ENCODE measurements at regions not wholly inside any gene's neighbourhood (a gene's known extent, or its start where the extent isn't known, plus 50 kb on each side); places are given as distances from the start of the nearest gene placed in this dataset.
A peak's percentile ranks its signal among the peaks of the same experiment; 100 is the strongest.
"Not testable (repeated sequence)": the region's sequence is repeated elsewhere in the genome, so short reads cannot be mapped to it uniquely, and the experiment has no call there.

DNA sequence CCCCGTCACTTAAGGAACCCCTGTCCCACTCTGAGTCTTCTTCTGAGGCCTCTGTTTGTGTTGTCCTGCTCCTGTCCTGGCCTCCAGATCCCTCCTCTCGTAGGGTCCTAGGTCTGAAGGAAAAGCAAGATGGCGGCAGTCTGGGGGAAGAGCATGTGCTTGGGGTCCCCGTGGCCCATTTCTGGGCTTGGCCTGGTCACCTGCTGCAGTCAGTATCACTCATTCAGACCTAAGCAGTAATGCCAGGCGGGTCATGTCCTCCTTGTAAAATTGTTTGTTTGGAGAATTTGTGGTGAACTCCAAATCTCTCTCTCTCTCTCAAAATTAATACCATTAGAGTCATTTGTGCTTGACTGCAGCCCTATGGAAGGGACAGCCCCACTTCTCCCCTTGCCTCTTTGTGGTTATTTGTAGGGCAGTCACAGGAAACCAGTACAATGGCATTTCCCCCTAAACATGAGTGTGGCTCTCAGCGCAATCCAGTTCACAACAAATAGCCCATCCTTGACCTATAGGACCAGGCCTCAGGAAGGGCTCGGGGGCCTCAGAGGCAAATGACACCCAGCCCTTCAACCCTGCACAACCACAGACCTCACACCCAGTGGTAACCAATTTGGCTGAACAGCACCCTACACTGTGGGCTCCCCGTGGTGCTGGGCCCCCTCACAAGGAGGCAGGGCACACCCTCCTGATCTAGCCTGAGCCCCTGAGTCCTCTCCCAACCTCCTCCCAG is 173.5 kb downstream of the OR4M2 start:
- POLR2A ChIA-PET, result no interaction called here
- CTCF ChIA-PET, result no interaction called here
- H3K4me3 Mint-ChIP-seq, result peak overlapping the region in 1 of 3 donors; percentile 45

DNA sequence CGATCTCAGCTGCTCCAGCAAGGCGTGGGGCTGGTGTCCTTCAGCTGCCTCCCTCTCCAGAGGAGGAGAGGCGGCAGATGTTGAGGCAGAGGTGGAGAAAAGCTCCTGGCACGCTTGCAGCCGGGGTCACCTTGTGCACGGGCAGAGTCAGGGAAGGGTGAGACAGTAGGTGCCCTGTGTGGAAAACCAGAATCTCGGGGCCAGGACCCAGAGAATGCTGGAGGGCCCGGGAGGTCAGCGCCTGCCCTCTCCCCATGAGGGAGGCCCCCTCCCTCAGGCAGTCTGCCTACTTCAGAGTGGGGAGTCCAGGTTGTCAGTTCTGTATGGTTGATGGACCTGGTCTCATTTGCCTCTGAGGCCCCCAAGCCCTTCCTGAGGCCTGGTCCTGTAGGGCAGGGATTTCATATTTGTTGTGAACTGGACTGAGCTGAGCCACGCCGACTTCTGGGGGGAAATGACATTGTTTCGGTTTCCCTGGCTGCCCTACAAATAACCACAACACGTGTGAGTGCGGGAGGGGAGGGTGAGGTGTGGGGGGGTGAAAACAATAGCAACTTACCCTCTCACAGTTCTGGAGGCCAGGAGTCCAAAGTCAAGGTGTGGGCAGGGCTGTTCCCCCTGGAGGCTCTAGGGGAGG is 174.2 kb downstream of the OR4M2 start:
- Histone ChIP-seq H3K27me3 (replicated peaks in 1 of 2; ENCODE audit: control insufficient read depth in 2 of 2, extremely low read depth in 1 of 2, insufficient read depth in 2 of 2, low read length in 1 of 2) (peaks cover 3 to 46% of the 10 kb centered on the region in 2 experiments), H3K27ac (ENCODE audit: low read length) (peak overlapping the region; percentile 2), H3K4me1 (ENCODE audit: control insufficient read depth in 1 of 2, extremely low read depth in 1 of 2, insufficient read depth in 2 of 2, low read length in 2 of 2) (peaks cover 2 to 39% of the 10 kb centered on the region in 2 experiments)
- H3K36me3 Mint-ChIP-seq; H3K9me3 Mint-ChIP-seq; POLR2A ChIA-PET; CTCF ChIA-PET; H3K4me3 ChIP-seq (ENCODE audit: control insufficient read depth in 1 of 2, extremely low read depth in 1 of 2, low read length in 1 of 2); H3K9me3 ChIP-seq; H3K36me3 ChIP-seq (ENCODE audit: control insufficient read depth in 2 of 2, extremely low read depth in 1 of 2, insufficient read depth in 1 of 2, low read length in 1 of 2): not testable (repeated sequence)
- 58% methylated on average over 4 of the region's 14 CpGs for WGBS (ENCODE audit: insufficient coverage)
- peak overlapping the region; percentile 5 to 20 for H3K27ac Mint-ChIP-seq
- H3K27me3 Mint-ChIP-seq, result peaks cover 17 to 37% of the 10 kb centered on the region in 2 donors
- ATAC-seq (replicated peaks in 1 of 4), result peak in 3 of 4 experiments; percentile 6 to 21 (median 15)
- peak overlapping the region in 1 of 3 donors; percentile 45 for H3K4me3 Mint-ChIP-seq
- H3K4me1 Mint-ChIP-seq, result peaks cover 23 to 31% (median 31%) of the 10 kb centered on the region in 3 donors
- DNase-seq, result peak in 1 of 35 experiments; percentile 31

More for the DNA sequence above, 173.5 kb downstream of the OR4M2 start:
- Histone ChIP-seq H3K27ac (ENCODE audit: low read length) (peak overlapping the region; percentile 2), H3K4me1 (ENCODE audit: control insufficient read depth in 1 of 2, extremely low read depth in 1 of 2, insufficient read depth in 2 of 2, low read length in 2 of 2) (peaks cover 0 to 32% of the 10 kb centered on the region in 2 experiments), H3K27me3 (replicated peaks in 1 of 2; ENCODE audit: control insufficient read depth in 2 of 2, extremely low read depth in 1 of 2, insufficient read depth in 2 of 2, low read length in 1 of 2) (peaks cover 3 to 40% of the 10 kb centered on the region in 2 experiments), H3K36me3 (ENCODE audit: control insufficient read depth in 2 of 2, extremely low read depth in 1 of 2, insufficient read depth in 1 of 2, low read length in 1 of 2) (no peaks in the 10 kb centered on the region), H3K9me3 (no peaks in the 10 kb centered on the region), H3K4me3 (ENCODE audit: control insufficient read depth in 1 of 2, extremely low read depth in 1 of 2, low read length in 1 of 2) (no peak overlapping the region)
- WGBS (ENCODE audit: insufficient coverage), result 41% methylated on average over 6 of the region's 8 CpGs
- DNase-seq (peak in 9 of 35 experiments; percentile 8 to 58 (median 22)), ATAC-seq (replicated peaks in 1 of 4) (peak; percentile 28 to 69 (median 50))
- H3K9me3 Mint-ChIP-seq, result no peaks in the 10 kb centered on the region
- H3K4me1 Mint-ChIP-seq, result peaks cover 21 to 27% (median 27%) of the 10 kb centered on the region in 3 donors
- H3K27me3 Mint-ChIP-seq, result peaks cover 17 to 37% of the 10 kb centered on the region in 2 donors
- H3K27ac Mint-ChIP-seq, result peak overlapping the region; percentile 5 to 20
- no peaks in the 10 kb centered on the region for H3K36me3 Mint-ChIP-seq

DNA sequence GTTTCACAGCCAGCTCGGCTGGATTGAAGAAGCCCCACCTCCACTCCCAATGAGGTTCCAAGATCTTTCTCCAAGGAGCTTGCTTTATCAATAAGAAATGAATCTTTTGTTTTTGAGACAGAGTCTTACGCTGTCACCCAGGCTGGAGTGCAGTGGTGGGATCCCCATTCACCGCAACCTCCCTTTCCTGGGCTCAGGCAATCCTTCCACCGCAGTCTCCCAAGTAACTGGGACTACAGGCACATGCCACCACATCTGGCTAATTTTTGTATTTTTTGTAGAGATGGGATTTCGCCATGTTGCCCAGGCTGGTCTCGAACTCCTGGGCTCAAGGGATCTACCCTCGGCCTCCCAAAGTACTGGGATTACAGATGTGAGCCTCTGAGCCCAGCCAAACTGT is 175.3 kb downstream of the OR4M2 start:
- peaks cover 19 to 37% of the 10 kb centered on the region in 2 donors for H3K27me3 Mint-ChIP-seq
- ATAC-seq (replicated peaks in 1 of 4), result not testable (repeated sequence)

DNA sequence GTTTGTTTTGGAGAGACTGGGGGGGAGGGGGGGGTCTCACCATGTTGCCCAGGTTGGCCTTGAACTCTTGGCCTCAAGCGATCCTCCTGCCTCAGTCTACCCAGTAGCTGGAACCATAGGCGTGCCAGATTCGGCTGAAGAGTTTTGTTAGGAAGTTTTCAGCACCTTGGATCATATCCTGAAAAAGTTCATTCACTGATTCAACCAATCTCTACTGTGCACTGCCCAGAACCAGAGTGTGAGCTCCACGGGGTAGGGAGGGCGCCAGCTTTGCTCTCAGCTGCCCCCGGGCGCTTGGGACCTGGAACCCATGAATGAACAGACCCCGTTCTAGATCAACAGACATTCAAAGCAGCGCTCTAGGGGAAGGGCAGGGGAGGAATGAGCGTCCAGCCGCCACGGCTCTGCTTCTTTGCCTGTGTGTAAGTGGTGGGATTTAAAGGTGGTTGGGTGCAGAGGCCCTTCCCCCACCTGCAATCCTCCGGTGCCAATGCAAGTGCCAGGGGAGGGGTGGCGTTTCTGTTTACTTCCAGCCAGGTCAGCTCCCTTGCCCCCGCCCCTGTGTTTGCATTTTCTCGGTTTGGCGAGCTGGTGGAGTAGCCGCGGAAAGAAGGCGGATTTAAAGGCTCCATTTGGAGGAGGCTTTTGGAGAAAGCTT is 176.2 kb downstream of the OR4M2 start:
- peaks cover 20 to 53% of the 10 kb centered on the region in 2 experiments for H3K4me1 ChIP-seq (ENCODE audit: control insufficient read depth in 1 of 2, extremely low read depth in 1 of 2, insufficient read depth in 2 of 2, low read length in 2 of 2)
- H3K9me3 ChIP-seq; H3K4me3 Mint-ChIP-seq; CTCF ChIA-PET; H3K27ac Mint-ChIP-seq; H3K36me3 ChIP-seq (ENCODE audit: control insufficient read depth in 2 of 2, extremely low read depth in 1 of 2, insufficient read depth in 1 of 2, low read length in 1 of 2); H3K36me3 Mint-ChIP-seq; H3K27ac ChIP-seq (ENCODE audit: low read length); H3K4me3 ChIP-seq (ENCODE audit: control insufficient read depth in 1 of 2, extremely low read depth in 1 of 2, low read length in 1 of 2); ATAC-seq (replicated peaks in 1 of 4); H3K9me3 Mint-ChIP-seq; POLR2A ChIA-PET; DNase-seq: not testable (repeated sequence)
- WGBS (ENCODE audit: insufficient coverage), result 87% methylated on average over 7 of the region's 20 CpGs
- Mint-ChIP-seq H3K4me1 (peaks cover 42 to 51% (median 48%) of the 10 kb centered on the region in 3 donors), H3K27me3 (peaks cover 19 to 39% of the 10 kb centered on the region in 2 donors)
- H3K27me3 ChIP-seq (replicated peaks in 1 of 2; ENCODE audit: control insufficient read depth in 2 of 2, extremely low read depth in 1 of 2, insufficient read depth in 2 of 2, low read length in 1 of 2), result peaks cover 0 to 46% of the 10 kb centered on the region in 2 experiments

More for the DNA sequence above, 175.3 kb downstream of the OR4M2 start:
- H3K4me3 ChIP-seq (ENCODE audit: control insufficient read depth in 1 of 2, extremely low read depth in 1 of 2, low read length in 1 of 2); H3K4me3 Mint-ChIP-seq; H3K27ac Mint-ChIP-seq; CTCF ChIA-PET; H3K9me3 Mint-ChIP-seq; DNase-seq; H3K36me3 Mint-ChIP-seq; H3K27ac ChIP-seq (ENCODE audit: low read length); POLR2A ChIA-PET; H3K9me3 ChIP-seq; H3K36me3 ChIP-seq (ENCODE audit: control insufficient read depth in 2 of 2, extremely low read depth in 1 of 2, insufficient read depth in 1 of 2, low read length in 1 of 2): not testable (repeated sequence)
- 100% methylated on average over 2 of the region's 7 CpGs for WGBS (ENCODE audit: insufficient coverage)
- peaks cover 34 to 42% (median 41%) of the 10 kb centered on the region in 3 donors for H3K4me1 Mint-ChIP-seq
- Histone ChIP-seq H3K27me3 (replicated peaks in 1 of 2; ENCODE audit: control insufficient read depth in 2 of 2, extremely low read depth in 1 of 2, insufficient read depth in 2 of 2, low read length in 1 of 2) (peaks cover 3 to 46% of the 10 kb centered on the region in 2 experiments), H3K4me1 (ENCODE audit: control insufficient read depth in 1 of 2, extremely low read depth in 1 of 2, insufficient read depth in 2 of 2, low read length in 2 of 2) (peaks cover 13 to 50% of the 10 kb centered on the region in 2 experiments)

DNA sequence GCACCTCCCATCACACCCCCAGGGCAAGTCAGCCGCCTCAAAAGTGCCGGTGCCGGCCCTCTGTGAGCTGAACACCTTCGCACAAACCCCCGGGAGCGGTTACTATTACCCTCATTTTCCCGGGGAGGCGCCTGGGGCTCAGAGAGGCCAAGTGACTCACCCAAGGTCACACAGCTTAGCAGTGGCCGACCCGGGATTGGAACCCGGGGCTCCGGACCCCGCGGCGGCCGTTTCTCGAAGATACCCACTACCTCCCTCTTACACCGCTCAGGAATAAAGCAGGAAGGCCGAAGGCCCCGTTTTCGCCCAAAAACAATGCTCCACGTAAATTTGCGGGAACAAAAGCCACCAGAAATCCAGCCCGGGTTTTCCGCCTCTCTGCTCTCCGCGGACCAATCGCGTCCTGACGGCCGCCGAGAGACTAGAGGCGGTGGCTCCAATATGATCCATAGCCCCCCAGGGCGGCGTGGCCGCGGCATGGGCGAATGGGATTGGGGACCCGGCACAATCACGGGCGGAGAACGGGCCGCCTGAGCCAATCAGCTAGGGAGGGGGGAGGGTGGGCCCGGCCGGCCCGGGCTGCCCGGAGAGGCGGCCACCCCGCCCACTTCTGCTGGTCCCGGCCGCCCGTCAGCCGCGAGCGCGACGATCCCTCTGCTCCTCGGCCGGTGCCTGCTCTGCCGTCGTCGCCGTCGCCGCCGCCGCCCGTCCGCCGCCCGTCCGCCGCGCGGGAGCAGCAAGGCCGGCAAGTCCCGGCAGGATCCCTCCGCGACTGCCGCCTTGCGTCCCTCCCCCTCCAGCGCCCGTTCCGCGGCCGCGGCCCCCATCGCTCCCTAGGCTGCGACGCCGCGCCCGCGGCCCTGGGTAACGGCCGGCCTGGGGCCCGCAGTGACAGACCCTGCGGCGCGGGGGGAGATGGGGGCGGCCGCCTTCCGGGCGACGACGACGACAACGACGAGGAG is 177.0 kb downstream of the OR4M2 start:
- 66% methylated on average over 98 of the region's 109 CpGs for WGBS (ENCODE audit: insufficient coverage)
- Mint-ChIP-seq H3K27ac (no peak overlapping the region), H3K27me3 (peaks cover 19 to 38% of the 10 kb centered on the region in 2 donors)

More for the DNA sequence above, 177.0 kb downstream of the OR4M2 start:
- Mint-ChIP-seq H3K4me1 (peaks cover 42 to 52% (median 48%) of the 10 kb centered on the region in 3 donors), H3K9me3 (no peaks in the 10 kb centered on the region), H3K4me3 (no peak overlapping the region), H3K36me3 (no peaks in the 10 kb centered on the region)
- no peaks in the 10 kb centered on the region for H3K9me3 ChIP-seq
- DNase-seq, result no peak
- peak overlapping the region in 1 of 2 donors; percentile 36 for H3K4me3 ChIP-seq (ENCODE audit: control insufficient read depth in 1 of 2, extremely low read depth in 1 of 2, low read length in 1 of 2)
- no peak for ATAC-seq (replicated peaks in 1 of 4)
- no peaks in the 10 kb centered on the region for H3K36me3 ChIP-seq (ENCODE audit: control insufficient read depth in 2 of 2, extremely low read depth in 1 of 2, insufficient read depth in 1 of 2, low read length in 1 of 2)
- peaks cover 20 to 60% of the 10 kb centered on the region in 2 experiments for H3K4me1 ChIP-seq (ENCODE audit: control insufficient read depth in 1 of 2, extremely low read depth in 1 of 2, insufficient read depth in 2 of 2, low read length in 2 of 2)
- ChIA-PET CTCF (no interaction called here), POLR2A (no interaction called here)
- H3K27me3 ChIP-seq (replicated peaks in 1 of 2; ENCODE audit: control insufficient read depth in 2 of 2, extremely low read depth in 1 of 2, insufficient read depth in 2 of 2, low read length in 1 of 2), result peaks cover 0 to 47% of the 10 kb centered on the region in 2 experiments
- no peak overlapping the region for H3K27ac ChIP-seq (ENCODE audit: low read length)
